GM18499 (cell line): ENCODE measurements at regions not wholly inside any gene's neighbourhood (a gene's known extent, or its start where the extent isn't known, plus 50 kb on each side); places are given as distances from the start of the nearest gene placed in this dataset.

Experiments
- ATAC-seq: cut with Tn5 transposase; IDR thresholded peaks from one replicate; pipeline ENCODE4 v1.9.1; 2021; ENCODE audit warnings: moderate number of reproducible peaks; ENCODE audit not compliant: insufficient read depth, unreplicated experiment

- ATAC-seq: no peak
Measured at GRCh38 chr3:168342946-168343850, 247.5 kb upstream of the GOLIM4 start.

GRCh38 chr3:168341956-168342936 lies 246.5 kb upstream of the GOLIM4 start:
- ATAC-seq: no peak

- no peak for ATAC-seq
Measured at GRCh38 chr3:168341192-168341815, 245.6 kb upstream of the GOLIM4 start.

GRCh38 chr3:168338161-168338560 lies 242.4 kb upstream of the GOLIM4 start:
- ATAC-seq: no peak

- ATAC-seq: no peak
Measured at GRCh38 chr3:168336276-168336675, 240.6 kb upstream of the GOLIM4 start.

- ATAC-seq: no peak
Measured at GRCh38 chr3:168333410-168333935, 237.7 kb upstream of the GOLIM4 start.

- no peak for ATAC-seq
Measured at GRCh38 chr3:168331756-168332155, 236.0 kb upstream of the GOLIM4 start.

- ATAC-seq: no peak
Measured at GRCh38 chr3:168330983-168331382, 235.3 kb upstream of the GOLIM4 start.

- ATAC-seq: no peak
Measured at GRCh38 chr3:168327856-168328255, 232.1 kb upstream of the GOLIM4 start.

GRCh38 chr3:168325684-168326083 lies 230.0 kb upstream of the GOLIM4 start:
- no peak for ATAC-seq

GRCh38 chr3:168322941-168323340 lies 227.2 kb upstream of the GOLIM4 start:
- no peak for ATAC-seq

GRCh38 chr3:168314166-168314565 lies 218.4 kb upstream of the GOLIM4 start:
- no peak for ATAC-seq

GRCh38 chr3:168312984-168313383 lies 217.3 kb upstream of the GOLIM4 start:
- ATAC-seq: no peak

- no peak for ATAC-seq
Measured at GRCh38 chr3:168307893-168308292, 212.2 kb upstream of the GOLIM4 start.

GRCh38 chr3:168295027-168295426 lies 199.3 kb upstream of the GOLIM4 start:
- no peak for ATAC-seq

- no peak for ATAC-seq
Measured at GRCh38 chr3:168292296-168292695, 196.6 kb upstream of the GOLIM4 start.

GRCh38 chr3:168289471-168290008 lies 193.8 kb upstream of the GOLIM4 start:
- no peak for ATAC-seq

- ATAC-seq: no peak
Measured at GRCh38 chr3:168288511-168289401, 193.0 kb upstream of the GOLIM4 start.

- ATAC-seq: no peak
Measured at GRCh38 chr3:168285506-168285905, 189.8 kb upstream of the GOLIM4 start.
